Calu3 (cell line): ENCODE measurements at regions not wholly inside any gene's neighbourhood (a gene's known extent, or its start where the extent isn't known, plus 50 kb on each side); places are given as distances from the start of the nearest gene placed in this dataset.
"Not testable (repeated sequence)": the region's sequence is repeated elsewhere in the genome, so short reads cannot be mapped to it uniquely, and the experiment has no call there.

ENCODE experiments used
- BruUV-seq: library from RNA; stranded (reverse); fragments of 400-500 nt; replicated peaks from 2 replicates; lab custom pipeline; 2021; lab: Mats Ljungman, UMichigan
- CTCF ChIA-PET: fragments of 300-600 bp; sonication (Branson Sonifier 250); formaldehyde crosslinking; loops from one replicate; lab custom pipeline; 2022; ENCODE audit warnings: antibody characterized with exemption; lab: Charles Lee
- DNase-seq: peaks from one replicate; pipeline ENCODE4 v3.0.0; 2022
- H3K27ac Mint-ChIP-seq: one replicate; pipeline ENCODE4 v1.8.0; 2022; ENCODE audit warnings: mixed read lengths; ENCODE audit not compliant: unreplicated experiment
- H3K27me3 Mint-ChIP-seq: one replicate; pipeline ENCODE4 v1.8.0; 2022; ENCODE audit warnings: mixed read lengths; ENCODE audit not compliant: unreplicated experiment
- H3K36me3 Mint-ChIP-seq: one replicate; pipeline ENCODE4 v1.8.0; 2022; ENCODE audit warnings: mild to moderate bottlenecking, moderate library complexity, mixed read lengths; ENCODE audit not compliant: insufficient read depth, unreplicated experiment
- H3K4me1 Mint-ChIP-seq: one replicate; pipeline ENCODE4 v1.8.0; 2022; ENCODE audit warnings: mild to moderate bottlenecking, low read depth, mixed read lengths; ENCODE audit not compliant: unreplicated experiment
- H3K4me3 Mint-ChIP-seq: one replicate; pipeline ENCODE4 v1.8.0; 2022; ENCODE audit warnings: mild to moderate bottlenecking, low read depth, moderate library complexity, mixed read lengths; ENCODE audit not compliant: unreplicated experiment
- H3K9me3 Mint-ChIP-seq: one replicate; pipeline ENCODE4 v1.8.0; 2022; ENCODE audit warnings: low read depth, mixed read lengths; ENCODE audit not compliant: unreplicated experiment
- intact Hi-C: fragments of 100-400 bp; cut with micrococcal nuclease; formaldehyde crosslinking; loops from one replicate; pipeline ENCODE4 v1.10.0; 2022; ENCODE audit not compliant: unreplicated experiment
- TF ChIP-seq, protein P1 (sequence below): fragments of 200-600 bp; IDR thresholded peaks from one replicate; pipeline ENCODE4 v1.8.0; 2022; ENCODE audit warnings: antibody characterized with exemption; ENCODE audit not compliant: unreplicated experiment

DNA sequence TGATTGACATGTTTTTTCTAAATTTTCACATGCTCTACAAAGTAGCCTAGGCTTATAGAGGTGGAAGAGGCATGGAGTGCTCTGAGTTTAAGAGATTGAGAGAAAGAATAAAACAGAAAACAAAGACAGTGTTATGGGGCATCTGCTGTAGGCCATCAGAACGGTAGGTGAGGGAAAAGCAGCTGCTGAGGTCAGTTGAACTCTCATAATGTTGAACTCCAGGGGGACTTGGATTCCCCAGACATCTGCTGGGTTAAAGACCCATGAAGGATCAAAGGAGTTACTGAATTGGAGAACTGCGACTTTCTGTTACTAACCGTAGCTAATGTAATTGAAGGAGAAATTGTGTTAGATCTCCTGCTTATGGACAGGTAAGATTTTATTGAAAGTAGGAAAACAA lies 333.9 kb downstream of the TFAP2B start:
- intact Hi-C loops, result no loop called here
- no peaks in the 10 kb centered on the region for H3K4me1 Mint-ChIP-seq
- no peak for DNase-seq
- no peak overlapping the region for H3K27ac Mint-ChIP-seq
- BruUV-seq, result no TSS peak
- CTCF ChIA-PET, result no interaction called here
- H3K9me3 Mint-ChIP-seq, result no peaks in the 10 kb centered on the region
- no peak overlapping the region for H3K4me3 Mint-ChIP-seq
- TF ChIP-seq, protein P1, sequence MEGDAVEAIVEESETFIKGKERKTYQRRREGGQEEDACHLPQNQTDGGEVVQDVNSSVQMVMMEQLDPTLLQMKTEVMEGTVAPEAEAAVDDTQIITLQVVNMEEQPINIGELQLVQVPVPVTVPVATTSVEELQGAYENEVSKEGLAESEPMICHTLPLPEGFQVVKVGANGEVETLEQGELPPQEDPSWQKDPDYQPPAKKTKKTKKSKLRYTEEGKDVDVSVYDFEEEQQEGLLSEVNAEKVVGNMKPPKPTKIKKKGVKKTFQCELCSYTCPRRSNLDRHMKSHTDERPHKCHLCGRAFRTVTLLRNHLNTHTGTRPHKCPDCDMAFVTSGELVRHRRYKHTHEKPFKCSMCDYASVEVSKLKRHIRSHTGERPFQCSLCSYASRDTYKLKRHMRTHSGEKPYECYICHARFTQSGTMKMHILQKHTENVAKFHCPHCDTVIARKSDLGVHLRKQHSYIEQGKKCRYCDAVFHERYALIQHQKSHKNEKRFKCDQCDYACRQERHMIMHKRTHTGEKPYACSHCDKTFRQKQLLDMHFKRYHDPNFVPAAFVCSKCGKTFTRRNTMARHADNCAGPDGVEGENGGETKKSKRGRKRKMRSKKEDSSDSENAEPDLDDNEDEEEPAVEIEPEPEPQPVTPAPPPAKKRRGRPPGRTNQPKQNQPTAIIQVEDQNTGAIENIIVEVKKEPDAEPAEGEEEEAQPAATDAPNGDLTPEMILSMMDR, result no peak
- H3K27me3 Mint-ChIP-seq, result no peaks in the 10 kb centered on the region
- no peaks in the 10 kb centered on the region for H3K36me3 Mint-ChIP-seq

DNA sequence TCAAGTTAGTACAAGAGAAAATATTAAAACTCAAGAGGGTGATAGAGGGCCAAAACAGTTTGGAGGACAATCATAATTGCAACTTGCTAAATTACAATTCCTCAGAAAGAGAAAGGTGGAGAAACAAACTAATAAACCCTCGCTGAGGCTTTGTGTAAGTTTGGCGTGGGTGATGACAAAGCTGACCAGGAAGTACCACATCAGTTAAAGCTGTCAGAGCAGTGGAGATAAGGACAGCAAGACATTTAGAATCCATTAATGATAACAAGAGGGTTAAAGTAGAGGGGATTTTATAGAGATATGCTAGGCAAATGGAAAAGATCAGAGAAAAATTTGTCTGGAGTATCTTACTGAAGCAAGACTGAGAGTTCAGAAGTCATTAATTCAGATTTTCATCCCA lies 334.4 kb downstream of the TFAP2B start:
- CTCF ChIA-PET, result no interaction called here
- Mint-ChIP-seq H3K9me3 (no peaks in the 10 kb centered on the region), H3K27ac (no peak overlapping the region), H3K4me3 (no peak overlapping the region), H3K36me3 (no peaks in the 10 kb centered on the region), H3K4me1 (no peaks in the 10 kb centered on the region), H3K27me3 (no peaks in the 10 kb centered on the region)
- TF ChIP-seq, protein P1, result no peak
- DNase-seq, result no peak
- intact Hi-C loops, result no loop called here
- no TSS peak for BruUV-seq

DNA sequence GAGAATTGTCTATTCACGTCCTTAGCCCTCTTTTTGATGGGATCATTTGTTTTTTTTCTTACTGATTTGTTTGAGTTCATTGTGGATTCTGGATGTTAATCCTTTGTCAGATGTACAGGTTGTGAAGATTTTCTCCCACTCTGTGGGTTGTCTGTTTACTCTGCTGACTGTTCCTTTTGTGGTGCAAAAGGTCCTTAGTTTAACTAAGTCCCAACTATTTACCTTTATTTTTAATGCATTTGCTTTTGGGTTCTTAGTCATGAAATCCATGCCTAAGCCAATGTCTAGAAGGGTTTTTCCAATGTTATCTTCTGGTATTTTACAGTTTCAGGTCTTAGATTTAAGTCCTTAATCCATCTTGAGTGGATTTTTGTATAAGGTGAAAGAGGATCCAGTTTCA lies 336.3 kb downstream of the TFAP2B start:
- H3K27ac Mint-ChIP-seq, H3K27me3 Mint-ChIP-seq, intact Hi-C loops, H3K4me1 Mint-ChIP-seq, H3K4me3 Mint-ChIP-seq, DNase-seq, H3K36me3 Mint-ChIP-seq, BruUV-seq, H3K9me3 Mint-ChIP-seq, CTCF ChIA-PET: not testable (repeated sequence)

DNA sequence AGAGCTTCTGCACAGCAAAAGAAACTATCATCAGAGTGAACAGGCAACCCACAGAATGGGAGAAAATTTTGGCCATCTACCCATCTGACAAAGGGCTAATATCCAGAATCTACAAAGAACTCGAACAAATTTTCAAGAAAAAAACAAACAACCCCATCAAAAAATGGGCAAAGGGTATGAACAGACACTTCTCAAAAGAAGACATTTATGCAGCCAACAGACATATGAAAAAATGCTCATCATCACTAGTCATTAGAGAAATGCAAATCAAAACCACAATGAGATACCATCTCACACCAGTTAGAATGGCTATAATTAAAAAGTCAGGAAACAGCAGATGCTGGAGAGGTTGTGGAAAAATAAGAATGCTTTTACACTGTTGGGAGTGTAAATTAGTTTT lies 340.6 kb downstream of the TFAP2B start:
- DNase-seq, H3K27me3 Mint-ChIP-seq, H3K9me3 Mint-ChIP-seq, intact Hi-C loops, BruUV-seq, H3K36me3 Mint-ChIP-seq, H3K27ac Mint-ChIP-seq, H3K4me1 Mint-ChIP-seq, H3K4me3 Mint-ChIP-seq, CTCF ChIA-PET: not testable (repeated sequence)

DNA sequence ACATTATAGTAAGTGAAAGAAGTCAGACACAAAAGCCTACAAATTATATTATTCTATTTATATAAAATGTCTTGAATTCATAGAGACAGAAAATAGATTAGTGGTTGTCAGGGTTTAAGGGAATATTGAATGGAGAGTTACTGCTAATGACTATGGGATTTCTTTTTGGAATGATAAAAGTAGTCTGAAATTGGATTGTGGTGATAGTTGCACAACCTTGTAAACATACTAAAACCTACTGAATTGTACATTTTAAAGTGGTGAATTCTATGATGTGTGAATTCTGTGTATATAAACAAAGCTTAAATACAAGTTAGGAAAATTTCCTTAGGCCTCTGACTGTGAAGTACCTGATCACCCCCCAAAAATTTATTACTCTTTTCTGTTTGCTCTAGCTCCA lies 343.1 kb downstream of the TFAP2B start:
- intact Hi-C loops, result no loop called here
- TF ChIP-seq, protein P1, result no peak
- DNase-seq, result no peak
- H3K27ac Mint-ChIP-seq, result no peak overlapping the region
- no peak overlapping the region for H3K4me3 Mint-ChIP-seq
- peaks cover 2% of the 10 kb centered on the region for H3K9me3 Mint-ChIP-seq
- no peaks in the 10 kb centered on the region for H3K36me3 Mint-ChIP-seq
- H3K4me1 Mint-ChIP-seq, result no peaks in the 10 kb centered on the region
- BruUV-seq, result no TSS peak
- H3K27me3 Mint-ChIP-seq, result no peaks in the 10 kb centered on the region
- CTCF ChIA-PET, result no interaction called here
